IMR-90 (cell line): ENCODE measurements at regions not wholly inside any gene's neighbourhood (a gene's known extent, or its start where the extent isn't known, plus 50 kb on each side); places are given as distances from the start of the nearest gene placed in this dataset.

Experiments
- ATAC-seq: fragments of 200-7000 bp; cut with Tn5 transposase; 2 replicates; pipeline ENCODE4 v1.9.1; 2020; ENCODE audit warnings: low read depth, mild to moderate bottlenecking, moderate library complexity
- BruUV-seq: library from RNA; stranded (reverse); fragments of 400-500 nt; replicated peaks from 2 replicates; lab custom pipeline; 2021; lab: Mats Ljungman, UMichigan
- CTCF ChIA-PET: fragments of 300-600 bp; formaldehyde crosslinking; extraction: SDS; loops from one replicate; lab custom pipeline; 2021; ENCODE audit warnings: antibody characterized with exemption; lab: Yijun Ruan, JAX
- POLR2A ChIA-PET: fragments of 300-600 bp; sonication (Branson Sonifier 250); formaldehyde crosslinking; loops from one replicate; lab custom pipeline; 2022; ENCODE audit warnings: antibody characterized with exemption; ENCODE audit not compliant: unreplicated experiment; lab: Charles Lee
- DNase-seq: peaks from one replicate; pipeline ENCODE4 v3.0.0; 2013
- H2AFZ ChIP-seq: replicated peaks from 2 replicates; pipeline ENCODE3; 2013; ENCODE audit warnings: low read length, mild to moderate bottlenecking; ENCODE audit not compliant: poor library complexity
- H2AK5ac ChIP-seq: 2 replicates; pipeline ENCODE4 v1.6.1; 2013; ENCODE audit warnings: low read depth, low read length, inconsistent platforms
- H2AK9ac ChIP-seq: replicated peaks from 2 replicates; pipeline ENCODE3; 2013; ENCODE audit warnings: mild to moderate bottlenecking, low read depth, low read length, moderate library complexity; ENCODE audit not compliant: poor library complexity
- H2BK120ac ChIP-seq: 2 replicates; pipeline ENCODE4 v1.6.1; 2013; ENCODE audit warnings: low read depth, low read length, inconsistent platforms
- H2BK15ac ChIP-seq: 3 replicates; pipeline ENCODE4 v1.6.1; 2013; ENCODE audit warnings: low read depth, low read length, inconsistent platforms
- H2BK20ac ChIP-seq: 2 replicates; pipeline ENCODE4 v1.6.1; 2013; ENCODE audit warnings: low read depth, mild to moderate bottlenecking, inconsistent platforms, low read length, moderate library complexity
- H2BK5ac ChIP-seq: 2 replicates; pipeline ENCODE4 v1.6.1; 2013; ENCODE audit warnings: mild to moderate bottlenecking, low read depth, low read length, inconsistent platforms; ENCODE audit not compliant: poor library complexity, severe bottlenecking
- H3K14ac ChIP-seq: replicated peaks from 2 replicates; pipeline ENCODE4 v1.6.1; 2013; ENCODE audit warnings: low read depth, low read length, inconsistent platforms
- H3K18ac ChIP-seq: 2 replicates; pipeline ENCODE4 v1.6.1; 2013; ENCODE audit warnings: low read depth, low read length, control low read depth
- H3K23ac ChIP-seq: 2 replicates; pipeline ENCODE4 v1.6.1; 2013; ENCODE audit warnings: low read depth, low read length, inconsistent platforms
- H3K27ac ChIP-seq: 2 replicates; pipeline ENCODE4 v1.5.1; 2013; ENCODE audit warnings: mild to moderate bottlenecking, control low read depth, low read length; ENCODE audit not compliant: insufficient read depth
- H3K27me3 ChIP-seq: 2 replicates; pipeline ENCODE4 v1.6.1; 2013; ENCODE audit warnings: low read length; ENCODE audit not compliant: control insufficient read depth, insufficient read depth
- H3K36me3 ChIP-seq: 2 replicates; pipeline ENCODE4 v1.6.1; 2013; ENCODE audit warnings: low read length, mixed read lengths; ENCODE audit not compliant: control insufficient read depth, insufficient read depth
- H3K4ac ChIP-seq: 2 replicates; pipeline ENCODE4 v1.6.1; 2013; ENCODE audit warnings: low read depth, low read length, inconsistent platforms
- H3K4me1 ChIP-seq: 2 replicates; pipeline ENCODE4 v1.6.1; 2013; ENCODE audit warnings: low read length, mixed read lengths; ENCODE audit not compliant: control insufficient read depth, insufficient read depth
- H3K4me2 ChIP-seq: 2 replicates; pipeline ENCODE4 v1.6.1; 2013; ENCODE audit warnings: low read depth, mild to moderate bottlenecking, control low read depth, low read length, moderate library complexity
- H3K4me3 ChIP-seq: 2 replicates; pipeline ENCODE4 v1.5.1; 2013; ENCODE audit warnings: low read depth, mild to moderate bottlenecking, control low read depth, low read length, moderate library complexity; ENCODE audit not compliant: insufficient read depth
- H3K56ac ChIP-seq: 2 replicates; pipeline ENCODE4 v1.6.1; 2013; ENCODE audit warnings: low read length, inconsistent platforms; ENCODE audit not compliant: insufficient read depth; ENCODE audit errors: extremely low read depth
- H3K79me1 ChIP-seq, 2 experiments: 2 replicates each; pipeline ENCODE4 v1.6.1; 2013; ENCODE audit warnings: low read length in 2 of 2, inconsistent platforms in 1 of 2, low read depth in 1 of 2
- H3K9ac ChIP-seq: 2 replicates; pipeline ENCODE4 v1.6.1; 2013; ENCODE audit warnings: low read depth, low read length, control low read depth
- H3K9me1 ChIP-seq: 2 replicates; pipeline ENCODE4 v1.6.1; 2013; ENCODE audit warnings: low read length, inconsistent platforms; ENCODE audit not compliant: insufficient read depth
- H3K9me3 ChIP-seq: 2 replicates; pipeline ENCODE4 v1.6.1; 2013; ENCODE audit warnings: low read length; ENCODE audit not compliant: control insufficient read depth, insufficient read depth
- H4K20me1 ChIP-seq: 2 replicates; pipeline ENCODE4 v1.6.1; 2013; ENCODE audit warnings: low read length, inconsistent platforms; ENCODE audit not compliant: insufficient read depth
- H4K5ac ChIP-seq: 2 replicates; pipeline ENCODE4 v1.6.1; 2013; ENCODE audit warnings: mild to moderate bottlenecking, low read depth, low read length, control low read depth
- H4K8ac ChIP-seq, 2 experiments: 2 replicates each; pipeline ENCODE4 v1.6.1; 2013; ENCODE audit warnings: low read depth in 2 of 2, low read length in 2 of 2, control low read depth in 1 of 2, inconsistent platforms in 1 of 2
- H4K91ac ChIP-seq: 2 replicates; pipeline ENCODE4 v1.6.1; 2013; ENCODE audit warnings: low read depth, low read length, inconsistent platforms; ENCODE audit not compliant: insufficient read depth
- BHLHE40 ChIP-seq: fragments of 150-350 bp; IDR thresholded peaks from 2 replicates; pipeline ENCODE4 v1.6.1; 2016; ENCODE audit warnings: mild to moderate bottlenecking, low read depth, low read length
- CEBPB ChIP-seq: IDR thresholded peaks from 2 replicates; pipeline ENCODE4 v1.6.1; 2012; ENCODE audit warnings: low read depth, low read length, improper control_type of control experiment
- CHD1 ChIP-seq: IDR thresholded peaks from 2 replicates; pipeline ENCODE4 v1.6.1; 2012; ENCODE audit warnings: low read depth, low read length, improper control_type of control experiment
- FOS ChIP-seq: fragments of 150-350 bp; IDR thresholded peaks from 2 replicates; pipeline ENCODE4 v1.6.1; 2016; ENCODE audit warnings: low read depth, low read length
- MAFK ChIP-seq: IDR thresholded peaks from 2 replicates; pipeline ENCODE4 v1.6.1; 2012; ENCODE audit warnings: low read depth, low read length, improper control_type of control experiment
- MAZ ChIP-seq: IDR thresholded peaks from 2 replicates; pipeline ENCODE4 v1.6.1; 2012; ENCODE audit warnings: low read depth, mild to moderate bottlenecking, low read length, improper control_type of control experiment, moderate library complexity, borderline replicate concordance
- MXI1 ChIP-seq: IDR thresholded peaks from 2 replicates; pipeline ENCODE4 v1.6.1; 2012; ENCODE audit warnings: low read depth, mild to moderate bottlenecking, low read length, moderate library complexity, borderline replicate concordance
- NFE2L2 ChIP-seq: fragments of 150-350 bp; IDR thresholded peaks from 2 replicates; pipeline ENCODE4 v1.6.1; 2016; ENCODE audit warnings: low read depth, mild to moderate bottlenecking, low read length
- POLR2A ChIP-seq: IDR thresholded peaks from 2 replicates; pipeline ENCODE4 v1.6.1; 2012; ENCODE audit warnings: mild to moderate bottlenecking, low read depth, low read length
- RAD21 ChIP-seq: IDR thresholded peaks from 2 replicates; pipeline ENCODE4 v1.6.1; 2012; ENCODE audit warnings: low read length, improper control_type of control experiment
- RCOR1 ChIP-seq: IDR thresholded peaks from 2 replicates; pipeline ENCODE4 v1.6.1; 2012; ENCODE audit warnings: mild to moderate bottlenecking, low read length, improper control_type of control experiment; ENCODE audit not compliant: insufficient replicate concordance
- RFX5 ChIP-seq: IDR thresholded peaks from 2 replicates; pipeline ENCODE4 v1.8.0; 2012; ENCODE audit warnings: low read depth, mild to moderate bottlenecking, low read length, moderate library complexity
- SMC3 ChIP-seq: fragments of 150-350 bp; IDR thresholded peaks from 2 replicates; pipeline ENCODE4 v1.6.1; 2016; ENCODE audit warnings: low read depth, mild to moderate bottlenecking, antibody characterized with exemption, low read length, moderate library complexity
- WGBS, 2 experiments: methylation state at CpG; one replicate each; pipeline versions ENCODE4 v1.1.5 to v1.1.7; 2013; ENCODE audit warnings: missing lambda C conversion rate in 2 of 2; ENCODE audit not compliant: insufficient read length in 1 of 2; ENCODE audit errors: extremely low coverage in 2 of 2; 5-methylcytosine and 5-hydroxymethylcytosine counted together
- dilution Hi-C: fragments of 300-500 bp; cut with HindIII; formaldehyde crosslinking; loops from one replicate; pipeline ENCODE4 v1.14.3; 2018; ENCODE audit warnings: low sequenced_read_pairs; ENCODE audit not compliant: unreplicated experiment
- in situ Hi-C: fragments of 300-500 bp; cut with MboI; formaldehyde crosslinking; loops from 3 replicates; pipeline ENCODE4 v1.14.3; 2019; ENCODE audit warnings: low sequenced_read_pairs, inconsistent platforms, mixed read lengths
- intact Hi-C: fragments of 100-400 bp; cut with micrococcal nuclease; formaldehyde crosslinking; loops from 2 replicates; pipeline ENCODE4 v1.10.0; 2022
- TF ChIP-seq, protein P1 (sequence below): fragments of 150-350 bp; IDR thresholded peaks from 2 replicates; pipeline ENCODE4 v1.6.1; 2016; ENCODE audit warnings: low read depth, mild to moderate bottlenecking, low read length, moderate library complexity, borderline replicate concordance
- TF ChIP-seq, protein P2 (sequence below): fragments of 150-350 bp; IDR thresholded peaks from 2 replicates; pipeline ENCODE4 v1.6.1; 2017; ENCODE audit warnings: mild to moderate bottlenecking, antibody characterized with exemption, low read length, low read depth
- TF ChIP-seq, protein P3 (sequence below): conservative IDR thresholded peaks from 2 replicates; pipeline ENCODE4 v1.5.1; 2012; ENCODE audit warnings: mild to moderate bottlenecking, low read depth, low read length, improper control_type of control experiment

GRCh38 chr6:84596488-84596887, 167.9 kb downstream of the TBX18 start:
- in situ Hi-C loops (no loop called here), intact Hi-C loops (no loop called here), dilution Hi-C loops (no loop called here)
- Histone ChIP-seq H3K56ac (no peak overlapping the region), H3K14ac (no peak overlapping the region), H3K4ac (no peak overlapping the region), H4K91ac (no peak overlapping the region), H3K4me1 (no peaks in the 10 kb centered on the region), H4K20me1 (no peaks in the 10 kb centered on the region), H4K5ac (no peak overlapping the region), H3K27me3 (no peaks in the 10 kb centered on the region), H2BK20ac (no peak overlapping the region), H3K79me1 (no peaks in the 10 kb centered on the region), H2AFZ (no peak overlapping the region), H2AK5ac (no peak overlapping the region), H3K18ac (no peak overlapping the region), H3K36me3 (no peaks in the 10 kb centered on the region), H3K4me2 (no peak overlapping the region), H2BK15ac (no peak overlapping the region), H3K9me3 (no peaks in the 10 kb centered on the region), H2BK5ac (no peak overlapping the region), H3K9me1 (no peaks in the 10 kb centered on the region), H2AK9ac (no peak overlapping the region), H3K9ac (no peak overlapping the region), H4K8ac (no peak overlapping the region), H3K23ac (no peak overlapping the region), H2BK120ac (no peak overlapping the region), H3K27ac (no peak overlapping the region), H3K4me3 (no peak overlapping the region)
- ChIA-PET CTCF (no interaction called here), POLR2A (no interaction called here)
- ATAC-seq (no peak), DNase-seq (no peak)
- WGBS, 2 experiments = no CpG with 5 or more reads among the region's 1 CpG
- no TSS peak for BruUV-seq
- TF ChIP-seq CHD1 (no peak), RCOR1 (no peak), NFE2L2 (no peak), RAD21 (no peak), BHLHE40 (no peak), POLR2A (no peak), MXI1 (no peak), RFX5 (no peak), FOS (no peak), CEBPB (no peak), SMC3 (no peak), MAFK (no peak), MAZ (no peak)
- TF ChIP-seq, protein P1, sequence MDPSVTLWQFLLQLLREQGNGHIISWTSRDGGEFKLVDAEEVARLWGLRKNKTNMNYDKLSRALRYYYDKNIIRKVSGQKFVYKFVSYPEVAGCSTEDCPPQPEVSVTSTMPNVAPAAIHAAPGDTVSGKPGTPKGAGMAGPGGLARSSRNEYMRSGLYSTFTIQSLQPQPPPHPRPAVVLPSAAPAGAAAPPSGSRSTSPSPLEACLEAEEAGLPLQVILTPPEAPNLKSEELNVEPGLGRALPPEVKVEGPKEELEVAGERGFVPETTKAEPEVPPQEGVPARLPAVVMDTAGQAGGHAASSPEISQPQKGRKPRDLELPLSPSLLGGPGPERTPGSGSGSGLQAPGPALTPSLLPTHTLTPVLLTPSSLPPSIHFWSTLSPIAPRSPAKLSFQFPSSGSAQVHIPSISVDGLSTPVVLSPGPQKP = no peak
- TF ChIP-seq, protein P2, sequence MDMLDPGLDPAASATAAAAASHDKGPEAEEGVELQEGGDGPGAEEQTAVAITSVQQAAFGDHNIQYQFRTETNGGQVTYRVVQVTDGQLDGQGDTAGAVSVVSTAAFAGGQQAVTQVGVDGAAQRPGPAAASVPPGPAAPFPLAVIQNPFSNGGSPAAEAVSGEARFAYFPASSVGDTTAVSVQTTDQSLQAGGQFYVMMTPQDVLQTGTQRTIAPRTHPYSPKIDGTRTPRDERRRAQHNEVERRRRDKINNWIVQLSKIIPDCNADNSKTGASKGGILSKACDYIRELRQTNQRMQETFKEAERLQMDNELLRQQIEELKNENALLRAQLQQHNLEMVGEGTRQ = no peak
- TF ChIP-seq, protein P3, sequence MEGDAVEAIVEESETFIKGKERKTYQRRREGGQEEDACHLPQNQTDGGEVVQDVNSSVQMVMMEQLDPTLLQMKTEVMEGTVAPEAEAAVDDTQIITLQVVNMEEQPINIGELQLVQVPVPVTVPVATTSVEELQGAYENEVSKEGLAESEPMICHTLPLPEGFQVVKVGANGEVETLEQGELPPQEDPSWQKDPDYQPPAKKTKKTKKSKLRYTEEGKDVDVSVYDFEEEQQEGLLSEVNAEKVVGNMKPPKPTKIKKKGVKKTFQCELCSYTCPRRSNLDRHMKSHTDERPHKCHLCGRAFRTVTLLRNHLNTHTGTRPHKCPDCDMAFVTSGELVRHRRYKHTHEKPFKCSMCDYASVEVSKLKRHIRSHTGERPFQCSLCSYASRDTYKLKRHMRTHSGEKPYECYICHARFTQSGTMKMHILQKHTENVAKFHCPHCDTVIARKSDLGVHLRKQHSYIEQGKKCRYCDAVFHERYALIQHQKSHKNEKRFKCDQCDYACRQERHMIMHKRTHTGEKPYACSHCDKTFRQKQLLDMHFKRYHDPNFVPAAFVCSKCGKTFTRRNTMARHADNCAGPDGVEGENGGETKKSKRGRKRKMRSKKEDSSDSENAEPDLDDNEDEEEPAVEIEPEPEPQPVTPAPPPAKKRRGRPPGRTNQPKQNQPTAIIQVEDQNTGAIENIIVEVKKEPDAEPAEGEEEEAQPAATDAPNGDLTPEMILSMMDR = no peak
